HEK293 (cell line): ENCODE measurements at regions not wholly inside any gene's neighbourhood (a gene's known extent, or its start where the extent isn't known, plus 50 kb on each side); places are given as distances from the start of the nearest gene placed in this dataset.

Experiments used
- CTCF ChIP-seq: fragments of 450-650 bp; formaldehyde crosslinking; IDR thresholded peaks from 2 replicates; pipeline ENCODE4 v1.5.1; 2016; ENCODE audit warnings: missing biosample characterization, missing genetic modification characterization
- ZNF274 ChIP-seq, 2 experiments: fragments of 200-500 bp in 1 of 2; fragments of 450-650 bp in 1 of 2; sonication (Bioruptor generic) in 1 of 2; formaldehyde crosslinking in 1 of 2; IDR thresholded peaks; 2 replicates each; pipeline versions ENCODE4 v1.5.1 to v1.6.1; 2014 to 2016; ENCODE audit warnings: borderline replicate concordance in 1 of 2, inconsistent platforms in 1 of 2, low read length in 1 of 2, missing biosample characterization in 1 of 2, missing genetic modification characterization in 1 of 2
- ZNF518A ChIP-seq: fragments of 450-650 bp; formaldehyde crosslinking; conservative IDR thresholded peaks from 2 replicates; pipeline ENCODE4 v1.5.1; 2016; ENCODE audit warnings: low read depth, missing biosample characterization, missing genetic modification characterization
- ZNF777 ChIP-seq: fragments of 450-650 bp; formaldehyde crosslinking; IDR thresholded peaks from 2 replicates; pipeline ENCODE4 v1.5.1; 2017; ENCODE audit warnings: missing biosample characterization, missing genetic modification characterization, borderline replicate concordance

GRCh38 chr2:126796931-126797621 lies 101.6 kb upstream of the TEX51 start:
- TF ChIP-seq ZNF518A (tag by site-specific recombination) (no peak), ZNF274 (IDR thresholded peaks at IDR 0.05; ENCODE audit: low read length) (no peak), ZNF274 (tag by site-specific recombination; IDR thresholded peaks at IDR 0.05; ENCODE audit: borderline replicate concordance) (no peak), CTCF (tag by site-specific recombination) (no peak), ZNF777 (tag by site-specific recombination) (no peak)
